Lung (tissue), 11 donors: ENCODE measurements at regions not wholly inside any gene's neighbourhood (a gene's known extent, or its start where the extent isn't known, plus 50 kb on each side); places are given as distances from the start of the nearest gene placed in this dataset.

Source experiments
- ATAC-seq: fragments of 200-7000 bp; cut with Tn5 transposase; one replicate; pipeline ENCODE4 v1.9.1; 2020; ENCODE audit warnings: moderate number of reproducible peaks; ENCODE audit not compliant: insufficient read depth, low FRiP score
- DNase-seq, 3 donors: peaks; one replicate each; pipeline ENCODE4 v3.0.0-alpha.2; 2013 to 2017
- H3K27ac ChIP-seq, 2 donors: one replicate each; pipeline ENCODE4 v1.5.1; 2013; ENCODE audit warnings: mild to moderate bottlenecking in 2 of 2, moderate library complexity in 2 of 2, control low read depth in 1 of 2, inconsistent platforms in 1 of 2, low read depth in 1 of 2, low read length in 1 of 2
- H3K27me3 ChIP-seq, 3 donors: one replicate each; pipeline ENCODE4 v1.5.1; 2013; ENCODE audit warnings: low read length in 2 of 3; ENCODE audit not compliant: control insufficient read depth in 3 of 3, insufficient read depth in 3 of 3
- H3K36me3 ChIP-seq, 4 donors: one replicate each; pipeline ENCODE4 v1.5.1; 2013; ENCODE audit warnings: low read length in 4 of 4, mild to moderate bottlenecking in 1 of 4, moderate library complexity in 1 of 4; ENCODE audit not compliant: control insufficient read depth in 4 of 4, insufficient read depth in 4 of 4
- H3K4me1 ChIP-seq, 5 donors: one replicate each; pipeline ENCODE4 v1.5.1; 2013; ENCODE audit warnings: low read length in 5 of 5, mild to moderate bottlenecking in 2 of 5, moderate library complexity in 1 of 5; ENCODE audit not compliant: control insufficient read depth in 5 of 5, insufficient read depth in 5 of 5
- H3K4me3 ChIP-seq: one replicate; pipeline ENCODE4 v1.5.1; 2013; ENCODE audit warnings: mild to moderate bottlenecking, control low read depth, moderate library complexity
- H3K9ac ChIP-seq, 2 donors: one replicate each; pipeline ENCODE4 v1.5.1; 2013; ENCODE audit warnings: low read length in 2 of 2, control low read depth in 1 of 2; ENCODE audit not compliant: insufficient read depth in 1 of 2
- H3K9me3 ChIP-seq, 4 donors: one replicate each; pipeline ENCODE4 v1.5.1; 2013; ENCODE audit warnings: low read length in 3 of 4, mild to moderate bottlenecking in 1 of 4, moderate library complexity in 1 of 4; ENCODE audit not compliant: control insufficient read depth in 4 of 4, insufficient read depth in 3 of 4
- WGBS, 2 donors: extraction: QIAGEN DNeasy Blood & Tissue Kit; methylation state at CpG; one replicate each; pipeline ENCODE4 v1.1.7; 2013; 5-methylcytosine and 5-hydroxymethylcytosine counted together
- TF ChIP-seq, protein P1 (sequence below): IDR thresholded peaks from 2 replicates; pipeline ENCODE4 v1.5.1; 2012; ENCODE audit warnings: mild to moderate bottlenecking; ENCODE audit errors: control extremely low read depth, extremely low read depth
- donor health status: control.
- donor health status: control.
- donor health status: Bipolar disorder and iron deficiency.
- donor health status: healthy.
- donor health status: DM: yes; HTN: yes; CAD: no.

DNA sequence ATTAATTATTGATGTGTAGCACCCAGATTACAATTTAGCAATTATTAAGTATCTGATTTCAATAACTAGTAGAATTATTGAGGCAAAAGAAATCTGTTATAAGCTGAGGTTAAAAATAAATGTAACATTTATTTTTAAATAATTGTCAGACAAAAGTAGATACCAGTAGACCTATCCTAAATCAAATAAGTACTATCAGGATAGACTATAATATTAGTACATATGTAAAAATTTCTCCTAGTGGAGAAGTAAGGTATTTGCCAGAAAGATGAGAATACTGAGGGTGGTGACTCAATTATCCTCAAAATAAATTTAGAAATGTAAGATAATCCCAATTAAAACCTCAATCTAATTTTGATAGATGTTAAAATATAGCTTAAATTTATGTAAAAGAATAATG, 377.8 kb upstream of the CHRM3 start:
- no peaks in the 10 kb centered on the region for H3K9me3 ChIP-seq
- no peak for ATAC-seq
- no peaks in the 10 kb centered on the region for H3K36me3 ChIP-seq
- no peak for DNase-seq
- no peaks in the 10 kb centered on the region for H3K27me3 ChIP-seq
- no peak overlapping the region for H3K4me3 ChIP-seq
- H3K9ac ChIP-seq: no peak overlapping the region
- H3K4me1 ChIP-seq: peaks cover 0 to 2% (median 0%) of the 10 kb centered on the region in 5 donors
- no peak overlapping the region for H3K27ac ChIP-seq
- TF ChIP-seq, protein P1, sequence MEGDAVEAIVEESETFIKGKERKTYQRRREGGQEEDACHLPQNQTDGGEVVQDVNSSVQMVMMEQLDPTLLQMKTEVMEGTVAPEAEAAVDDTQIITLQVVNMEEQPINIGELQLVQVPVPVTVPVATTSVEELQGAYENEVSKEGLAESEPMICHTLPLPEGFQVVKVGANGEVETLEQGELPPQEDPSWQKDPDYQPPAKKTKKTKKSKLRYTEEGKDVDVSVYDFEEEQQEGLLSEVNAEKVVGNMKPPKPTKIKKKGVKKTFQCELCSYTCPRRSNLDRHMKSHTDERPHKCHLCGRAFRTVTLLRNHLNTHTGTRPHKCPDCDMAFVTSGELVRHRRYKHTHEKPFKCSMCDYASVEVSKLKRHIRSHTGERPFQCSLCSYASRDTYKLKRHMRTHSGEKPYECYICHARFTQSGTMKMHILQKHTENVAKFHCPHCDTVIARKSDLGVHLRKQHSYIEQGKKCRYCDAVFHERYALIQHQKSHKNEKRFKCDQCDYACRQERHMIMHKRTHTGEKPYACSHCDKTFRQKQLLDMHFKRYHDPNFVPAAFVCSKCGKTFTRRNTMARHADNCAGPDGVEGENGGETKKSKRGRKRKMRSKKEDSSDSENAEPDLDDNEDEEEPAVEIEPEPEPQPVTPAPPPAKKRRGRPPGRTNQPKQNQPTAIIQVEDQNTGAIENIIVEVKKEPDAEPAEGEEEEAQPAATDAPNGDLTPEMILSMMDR: no peak

DNA sequence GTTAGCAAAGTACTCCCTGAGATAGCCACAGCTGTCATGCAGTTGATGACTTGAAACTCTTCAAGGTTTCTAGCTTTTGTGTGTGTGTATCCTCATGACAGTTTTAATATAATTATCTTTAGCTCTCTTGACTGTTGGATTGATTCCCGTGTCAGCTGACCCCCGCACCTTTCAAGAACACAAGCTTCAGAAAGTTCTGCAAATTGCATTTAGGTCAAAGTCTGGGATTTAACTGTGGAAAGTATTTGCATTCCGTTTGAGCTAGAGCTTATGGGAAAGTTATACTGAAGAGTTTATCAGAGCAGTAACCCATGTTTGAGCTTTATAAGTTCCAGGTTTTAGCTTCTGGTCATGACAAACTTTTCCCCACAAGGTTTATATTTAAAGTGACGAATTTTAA, 380.1 kb upstream of the CHRM3 start:
- no peaks in the 10 kb centered on the region for H3K9me3 ChIP-seq
- no peaks in the 10 kb centered on the region for H3K27me3 ChIP-seq
- H3K9ac ChIP-seq: no peak overlapping the region
- H3K27ac ChIP-seq: no peak overlapping the region
- no peaks in the 10 kb centered on the region for H3K36me3 ChIP-seq
- TF ChIP-seq, protein P1: no peak
- H3K4me1 ChIP-seq: no peaks in the 10 kb centered on the region
- WGBS, 2 donors: 63 to 75% methylated on average over 4 of the region's 4 CpGs
- H3K4me3 ChIP-seq: no peak overlapping the region
- DNase-seq: no peak
- no peak for ATAC-seq

DNA sequence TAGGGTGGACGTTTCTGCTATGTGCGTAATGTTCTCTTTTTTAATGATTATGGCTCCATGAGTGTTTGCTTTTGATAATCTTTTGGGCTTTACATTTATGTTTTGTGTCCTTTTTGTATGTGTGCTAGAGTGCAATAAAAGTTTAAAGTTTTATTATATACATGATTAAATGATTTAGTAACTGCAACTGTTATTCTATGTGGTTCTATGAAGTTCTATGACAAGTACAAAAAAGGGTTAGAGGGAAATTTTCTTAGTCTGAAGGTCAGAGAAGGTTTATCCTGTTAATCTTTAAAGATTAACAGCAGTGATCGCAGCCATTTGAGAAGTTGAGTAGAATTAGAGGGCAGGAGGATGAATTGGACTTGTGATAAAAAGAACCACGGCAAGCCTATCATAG, 386.4 kb upstream of the CHRM3 start:
- Histone ChIP-seq H3K4me3 (no peak overlapping the region), H3K27me3 (no peaks in the 10 kb centered on the region), H3K9ac (no peak overlapping the region), H3K4me1 (no peaks in the 10 kb centered on the region), H3K36me3 (no peaks in the 10 kb centered on the region), H3K27ac (no peak overlapping the region), H3K9me3 (peaks cover 0 to 3% (median 0%) of the 10 kb centered on the region in 4 donors)
- DNase-seq (no peak), ATAC-seq (no peak)
- TF ChIP-seq, protein P1: no peak
- 74 to 78% methylated on average over 4 of the region's 4 CpGs for WGBS, 2 donors

DNA sequence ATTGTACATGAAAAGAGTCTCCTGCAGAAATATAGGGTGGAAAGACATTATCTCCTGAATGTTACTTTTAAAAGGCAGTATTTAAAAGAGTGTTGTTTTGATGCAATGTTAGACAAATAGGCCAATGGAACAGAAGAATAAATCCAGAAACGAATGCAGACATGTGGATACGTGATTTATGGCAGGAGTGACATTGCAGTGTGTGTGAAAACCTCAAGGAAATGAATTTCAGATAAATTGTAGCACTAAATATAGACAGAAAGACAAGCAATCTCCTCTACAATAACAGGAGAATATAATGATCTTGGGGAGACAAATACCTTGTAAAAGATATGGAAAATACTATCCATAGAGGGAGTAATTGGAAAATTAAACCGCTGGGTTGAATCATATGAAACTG, 387.8 kb upstream of the CHRM3 start:
- Histone ChIP-seq H3K4me1 (no peaks in the 10 kb centered on the region), H3K9ac (no peak overlapping the region), H3K9me3 (peaks cover 0 to 3% (median 0%) of the 10 kb centered on the region in 4 donors), H3K4me3 (no peak overlapping the region), H3K27ac (no peak overlapping the region), H3K36me3 (no peaks in the 10 kb centered on the region), H3K27me3 (no peaks in the 10 kb centered on the region)
- DNase-seq (no peak), ATAC-seq (no peak)
- TF ChIP-seq, protein P1: no peak
- WGBS, 2 donors: 47 to 50% methylated on average over 3 of the region's 3 CpGs
